SK-N-SH (cell line): ENCODE measurements at regions not wholly inside any gene's neighbourhood (a gene's known extent, or its start where the extent isn't known, plus 50 kb on each side); places are given as distances from the start of the nearest gene placed in this dataset.

Experiments
- CTCF ChIA-PET: fragments of 300-600, 350-600 bp; formaldehyde crosslinking; extraction: SDS; loops from one replicate; lab custom pipeline; 2021; lab: Yijun Ruan, JAX
- POLR2A ChIA-PET: fragments of 350-600 bp; sonication (Branson Sonifier 250); formaldehyde crosslinking; extraction: SDS; loops from one replicate; lab custom pipeline; 2020; ENCODE audit warnings: antibody characterized with exemption, inconsistent platforms; lab: Yijun Ruan, JAX
- DNase-seq: peaks from one replicate; pipeline ENCODE4 v3.0.0; 2012
- H2AFZ ChIP-seq: fragments of 200-600 bp; sonication (generic); 2 replicates; pipeline ENCODE4 v1.8.1; 2016; ENCODE audit warnings: antibody characterized with exemption, mild to moderate bottlenecking, low read depth
- H3F3A ChIP-seq: fragments of 200-600 bp; sonication (generic); replicated peaks from 2 replicates; pipeline ENCODE3; 2016; ENCODE audit warnings: antibody characterized with exemption, mild to moderate bottlenecking; ENCODE audit not compliant: insufficient read depth
- H3K27ac ChIP-seq, 2 experiments: fragments of 200-500 bp in 1 of 2; fragments of 200-600 bp in 1 of 2; sonication (Bioruptor generic) in 1 of 2; sonication (generic), shearing (Covaris generic) in 1 of 2; 2 replicates each; pipeline versions ENCODE4 v1.5.1 to v1.6.1; 2014 to 2016; ENCODE audit warnings: low read depth in 2 of 2, inconsistent platforms in 1 of 2, low read length in 1 of 2, mild to moderate bottlenecking in 1 of 2, mixed read lengths in 1 of 2
- H3K27me3 ChIP-seq: fragments of 200-600 bp; sonication (generic), shearing (Covaris generic); 2 replicates; pipeline ENCODE4 v1.6.1; 2016; ENCODE audit warnings: mixed run types; ENCODE audit not compliant: insufficient read depth
- H3K36me3 ChIP-seq, 2 experiments: fragments of 200-500 bp in 1 of 2; fragments of 200-600 bp in 1 of 2; sonication (Bioruptor generic) in 1 of 2; sonication (generic) in 1 of 2; replicated peaks in 1 of 2; 2 replicates each; pipeline versions ENCODE3 to v1.5.1; 2014 to 2016; ENCODE audit warnings: low read length in 1 of 2, mild to moderate bottlenecking in 1 of 2; ENCODE audit not compliant: insufficient read depth in 2 of 2, control insufficient read depth in 1 of 2
- H3K4me1 ChIP-seq, 2 experiments: fragments of 200-500 bp in 1 of 2; fragments of 200-600 bp in 1 of 2; sonication (Bioruptor generic) in 1 of 2; sonication (generic), shearing (Covaris generic) in 1 of 2; 2 replicates each; pipeline versions ENCODE4 v1.5.1 to v1.6.1; 2014 to 2016; ENCODE audit warnings: low read depth in 1 of 2, low read length in 1 of 2, mixed run types in 1 of 2; ENCODE audit not compliant: insufficient read depth in 2 of 2, control insufficient read depth in 1 of 2
- H3K4me2 ChIP-seq: fragments of 200-600 bp; sonication (generic), shearing (Covaris generic); 2 replicates; pipeline ENCODE4 v1.6.1; 2017; ENCODE audit warnings: mixed run types
- H3K4me3 ChIP-seq, 2 experiments: fragments of 200-500 bp in 1 of 2; fragments of 200-600 bp in 1 of 2; sonication (Bioruptor generic) in 1 of 2; sonication (generic), shearing (Covaris generic) in 1 of 2; 2 replicates each; pipeline versions ENCODE4 v1.5.1 to v1.8.1; 2014 to 2016; ENCODE audit warnings: low read depth in 2 of 2, inconsistent platforms in 1 of 2, low read length in 1 of 2, mild to moderate bottlenecking in 1 of 2, mixed read lengths in 1 of 2, moderate library complexity in 1 of 2
- H3K79me2 ChIP-seq: fragments of 200-600 bp; sonication (generic); 2 replicates; pipeline ENCODE4 v1.8.1; 2017; ENCODE audit warnings: mild to moderate bottlenecking; ENCODE audit not compliant: insufficient read depth
- H3K9ac ChIP-seq: fragments of 200-600 bp; sonication (generic); 2 replicates; pipeline ENCODE4 v1.6.1; 2017; ENCODE audit warnings: mixed run types
- H3K9me2 ChIP-seq: fragments of 200-600 bp; sonication (generic); 2 replicates; pipeline ENCODE4 v1.6.1; 2017; ENCODE audit warnings: mixed run types
- H3K9me3 ChIP-seq: fragments of 200-600 bp; sonication (generic); 2 replicates; pipeline ENCODE4 v1.6.1; 2017; ENCODE audit warnings: mixed run types, mild to moderate bottlenecking, moderate library complexity
- H4K20me1 ChIP-seq: fragments of 200-600 bp; sonication (generic); 2 replicates; pipeline ENCODE4 v1.6.1; 2017; ENCODE audit warnings: mild to moderate bottlenecking, mixed run types; ENCODE audit not compliant: insufficient read depth
- CHD2 ChIP-seq: fragments of 150-350 bp; IDR thresholded peaks from 2 replicates; pipeline ENCODE4 v1.6.1; 2018; ENCODE audit warnings: low read length; ENCODE audit not compliant: partially characterized antibody
- CTCF ChIP-seq: fragments of 200-600 bp; sonication (generic); IDR thresholded peaks from 2 replicates; pipeline ENCODE4 v1.6.1; 2017; ENCODE audit warnings: antibody characterized with exemption, mild to moderate bottlenecking, moderate library complexity
- FOSL2 ChIP-seq: IDR thresholded peaks from 2 replicates; pipeline ENCODE4 v1.4.0; 2012; ENCODE audit warnings: low read depth, mild to moderate bottlenecking, moderate library complexity, borderline replicate concordance
- FOXM1 ChIP-seq: IDR thresholded peaks from 2 replicates; pipeline ENCODE4 v1.4.0; 2012; ENCODE audit warnings: low read depth, mild to moderate bottlenecking
- GABPA ChIP-seq: IDR thresholded peaks from 2 replicates; pipeline ENCODE4 v1.4.0; 2012; ENCODE audit warnings: low read depth, mild to moderate bottlenecking
- IRF3 ChIP-seq: fragments of 150-350 bp; IDR thresholded peaks from 2 replicates; pipeline ENCODE4 v1.6.1; 2016; ENCODE audit warnings: mild to moderate bottlenecking, low read depth, low read length
- MAX ChIP-seq: IDR thresholded peaks from 2 replicates; pipeline ENCODE4 v1.4.0; 2012; ENCODE audit warnings: low read depth
- MEF2A ChIP-seq: IDR thresholded peaks from 2 replicates; pipeline ENCODE4 v1.4.0; 2012; ENCODE audit warnings: low read depth, borderline replicate concordance
- MXI1 ChIP-seq: IDR thresholded peaks from 2 replicates; pipeline ENCODE4 v1.6.1; 2012; ENCODE audit warnings: mild to moderate bottlenecking, low read depth, low read length, improper control_type of control experiment
- NFIC ChIP-seq: IDR thresholded peaks from 2 replicates; pipeline ENCODE4 v1.4.0; 2012; ENCODE audit warnings: borderline replicate concordance
- NRF1 ChIP-seq: IDR thresholded peaks from 2 replicates; pipeline ENCODE4 v1.6.1; 2012; ENCODE audit warnings: low read depth, mild to moderate bottlenecking, low read length
- RCOR1 ChIP-seq: fragments of 150-350 bp; IDR thresholded peaks from 2 replicates; pipeline ENCODE4 v1.6.1; 2017; ENCODE audit warnings: antibody characterized with exemption, low read length
- RFX5 ChIP-seq: IDR thresholded peaks from 2 replicates; pipeline ENCODE4 v1.6.1; 2012; ENCODE audit warnings: mild to moderate bottlenecking, improper control_type of control experiment, low read length
- RXRA ChIP-seq: IDR thresholded peaks from 2 replicates; pipeline ENCODE4 v1.4.0; 2012; ENCODE audit warnings: low read depth, mild to moderate bottlenecking, borderline replicate concordance
- SMC3 ChIP-seq: IDR thresholded peaks from 2 replicates; pipeline ENCODE4 v1.6.1; 2012; ENCODE audit warnings: low read depth, low read length, improper control_type of control experiment
- TAF1 ChIP-seq: IDR thresholded peaks from 2 replicates; pipeline ENCODE4 v1.6.1; 2012; ENCODE audit warnings: low read depth, mild to moderate bottlenecking, low read length, moderate library complexity, borderline replicate concordance
- TCF12 ChIP-seq: IDR thresholded peaks from 2 replicates; pipeline ENCODE4 v1.4.0; 2012
- TEAD4 ChIP-seq: IDR thresholded peaks from 2 replicates; pipeline ENCODE4 v1.4.0; 2012; ENCODE audit warnings: mild to moderate bottlenecking, borderline replicate concordance; ENCODE audit not compliant: insufficient read depth
- USF2 ChIP-seq: fragments of 150-350 bp; IDR thresholded peaks from 2 replicates; pipeline ENCODE4 v1.6.1; 2017; ENCODE audit warnings: antibody characterized with exemption, low read length, low read depth, borderline replicate concordance
- YY1 ChIP-seq: IDR thresholded peaks from 2 replicates; pipeline ENCODE4 v1.4.0; 2012; ENCODE audit warnings: low read depth, mild to moderate bottlenecking
- WGBS: methylation state at CpG from one replicate; pipeline ENCODE4 v1.1.6; 2017; ENCODE audit warnings: low lambda C conversion rate; 5-methylcytosine and 5-hydroxymethylcytosine counted together

- Histone ChIP-seq H3K9ac (no peak overlapping the region), H2AFZ (no peak overlapping the region), H4K20me1 (no peaks in the 10 kb centered on the region), H3F3A (no peaks in the 10 kb centered on the region), H3K27ac (no peak overlapping the region), H3K27me3 (no peaks in the 10 kb centered on the region), H3K79me2 (no peaks in the 10 kb centered on the region), H3K36me3 (no peaks in the 10 kb centered on the region), H3K4me3 (no peak overlapping the region), H3K4me1 (no peaks in the 10 kb centered on the region), H3K9me3 (no peaks in the 10 kb centered on the region), H3K9me2 (no peaks in the 10 kb centered on the region), H3K4me2 (no peak overlapping the region)
- ChIA-PET POLR2A (no interaction called here), CTCF (interaction anchor here (1.3 kb wide), 1 partner anchor 45 kb away, joined by 3 read pairs; no protein-coding TSS in a partner anchor)
- no peak for TF ChIP-seq MEF2A
- TF ChIP-seq NRF1 = no peak
- no peak for TF ChIP-seq MAX
- no peak for TF ChIP-seq YY1
- no peak for TF ChIP-seq IRF3
- no peak for TF ChIP-seq RXRA
- no peak for TF ChIP-seq GABPA
- TF ChIP-seq CHD2 = no peak
- TF ChIP-seq CTCF = no peak
- no peak for DNase-seq
Observed at GRCh38 chr2:88834866-88835265, 143.4 kb downstream of the RPIA start.

- Histone ChIP-seq H3K4me1 (no peaks in the 10 kb centered on the region), H3F3A (no peaks in the 10 kb centered on the region), H3K9ac (no peak overlapping the region), H3K9me3 (no peaks in the 10 kb centered on the region), H3K27me3 (no peaks in the 10 kb centered on the region; the same call in 1 of the 2 replicates)
- TF ChIP-seq SMC3 = no peak
- TF ChIP-seq CTCF = no peak
- no peak for TF ChIP-seq FOSL2
- TF ChIP-seq FOXM1 = no peak
- TF ChIP-seq NFIC = no peak
- no peak for TF ChIP-seq MXI1
- no peak for TF ChIP-seq TEAD4
- TF ChIP-seq RXRA = no peak
- no peak for TF ChIP-seq YY1
- TF ChIP-seq USF2 = no peak
- no peak for TF ChIP-seq TCF12
- TF ChIP-seq CHD2 = no peak
- no peak for TF ChIP-seq RFX5
- TF ChIP-seq RCOR1 = no peak
- TF ChIP-seq TAF1 = no peak
- TF ChIP-seq, all 33 proteins: peak for 0
- Histone ChIP-seq H3K4me3 (no peak overlapping the region), H3K79me2 (no peaks in the 10 kb centered on the region), H4K20me1 (no peaks in the 10 kb centered on the region), H3K9me2 (no peaks in the 10 kb centered on the region), H3K4me2 (no peak overlapping the region), H2AFZ (no peak overlapping the region), H3K27ac (no peak overlapping the region), H3K36me3 (no peaks in the 10 kb centered on the region)
- POLR2A ChIA-PET = no interaction called here
- DNase-seq = no peak
- CTCF ChIA-PET = no interaction called here
- 18% methylated on average over 2 of the region's 2 CpGs for WGBS
Observed at GRCh38 chr2:88835726-88836125, 144.3 kb downstream of the RPIA start.
